HUDEP-2 (cell line): ENCODE measurements at regions not wholly inside any gene's neighbourhood (a gene's known extent, or its start where the extent isn't known, plus 50 kb on each side); places are given as distances from the start of the nearest gene placed in this dataset.

Experiments used
- DNase-seq, 76 experiments: peaks; one replicate each; lab custom pipeline; 2025; ENCODE audit not compliant: unreplicated experiment in 76 of 76; lab: John Stamatoyannopoulos, UW

- no peak for DNase-seq
Measured at GRCh38 chr20:48171626-48172356, 386.5 kb upstream of the SULF2 start.

- no peak for DNase-seq
Measured at GRCh38 chr20:48171071-48171470, 385.8 kb upstream of the SULF2 start.

GRCh38 chr20:48170625-48171024 lies 385.3 kb upstream of the SULF2 start:
- DNase-seq = no peak

- DNase-seq = no peak
Measured at GRCh38 chr20:48169650-48170225, 384.5 kb upstream of the SULF2 start.

DNA sequence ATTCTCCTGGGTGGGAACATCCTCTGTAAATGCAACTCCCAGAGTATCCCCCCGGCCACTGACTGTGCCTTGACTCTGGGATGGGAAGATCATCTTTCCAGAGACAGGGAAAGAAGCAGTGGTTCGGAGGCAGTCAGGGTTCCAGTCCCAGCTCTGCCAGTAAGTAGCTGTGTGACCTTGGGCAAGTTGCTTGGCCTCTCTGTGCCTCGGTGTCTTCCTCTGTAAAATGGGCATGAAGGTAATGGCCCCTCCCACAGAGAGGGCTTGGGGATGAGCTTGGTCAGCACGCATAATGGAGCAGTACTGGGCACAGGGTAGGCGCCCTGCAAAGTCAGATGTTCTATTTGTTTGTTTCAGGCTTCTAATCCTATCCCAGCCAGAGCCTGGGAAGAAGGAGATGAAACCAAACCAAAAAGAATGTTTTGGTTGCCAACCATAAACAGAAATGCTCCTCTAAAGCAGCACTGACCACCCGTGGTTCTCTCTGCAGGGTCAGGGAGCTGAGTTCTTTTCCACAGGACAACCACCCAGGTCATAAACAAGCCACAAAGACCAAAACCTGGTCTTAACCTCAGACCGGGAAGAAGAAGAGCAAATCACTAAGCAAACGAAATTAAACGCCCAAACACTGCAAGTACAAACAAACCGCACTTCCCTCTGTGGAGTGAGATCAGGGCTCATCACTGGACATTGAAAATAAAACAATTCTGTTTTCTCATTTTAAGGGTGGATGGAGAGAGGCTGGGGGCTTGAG lies 381.0 kb upstream of the SULF2 start:
- DNase-seq = no peak

- no peak for DNase-seq
Measured at GRCh38 chr20:48165401-48165685, 380.1 kb upstream of the SULF2 start.

GRCh38 chr20:48164566-48165400 lies 379.5 kb upstream of the SULF2 start:
- DNase-seq = no peak

DNA sequence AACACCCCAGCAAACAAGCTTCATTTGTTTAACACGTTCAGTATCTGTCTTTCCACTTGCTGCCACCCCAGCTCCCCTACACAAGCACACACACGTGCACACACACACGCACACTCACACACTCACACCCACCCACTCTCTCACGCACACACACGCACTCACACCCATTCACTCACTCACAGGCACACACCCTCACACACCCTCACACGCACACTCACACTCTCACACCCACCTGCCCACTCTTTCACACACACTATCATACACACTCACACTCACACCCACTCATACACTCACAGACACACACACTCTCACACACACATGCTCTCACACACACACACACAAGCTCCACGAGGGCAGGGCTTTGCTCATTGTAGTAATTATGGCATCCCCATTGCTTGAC lies 378.8 kb upstream of the SULF2 start:
- no peak for DNase-seq

- no peak for DNase-seq
Measured at GRCh38 chr20:48163505-48163904, 378.2 kb upstream of the SULF2 start.

- DNase-seq = no peak
Measured at GRCh38 chr20:48162621-48163020, 377.3 kb upstream of the SULF2 start.

- no peak for DNase-seq
Measured at GRCh38 chr20:48159145-48160008, 374.1 kb upstream of the SULF2 start.

GRCh38 chr20:48158014-48158413 lies 372.7 kb upstream of the SULF2 start:
- no peak for DNase-seq

DNA sequence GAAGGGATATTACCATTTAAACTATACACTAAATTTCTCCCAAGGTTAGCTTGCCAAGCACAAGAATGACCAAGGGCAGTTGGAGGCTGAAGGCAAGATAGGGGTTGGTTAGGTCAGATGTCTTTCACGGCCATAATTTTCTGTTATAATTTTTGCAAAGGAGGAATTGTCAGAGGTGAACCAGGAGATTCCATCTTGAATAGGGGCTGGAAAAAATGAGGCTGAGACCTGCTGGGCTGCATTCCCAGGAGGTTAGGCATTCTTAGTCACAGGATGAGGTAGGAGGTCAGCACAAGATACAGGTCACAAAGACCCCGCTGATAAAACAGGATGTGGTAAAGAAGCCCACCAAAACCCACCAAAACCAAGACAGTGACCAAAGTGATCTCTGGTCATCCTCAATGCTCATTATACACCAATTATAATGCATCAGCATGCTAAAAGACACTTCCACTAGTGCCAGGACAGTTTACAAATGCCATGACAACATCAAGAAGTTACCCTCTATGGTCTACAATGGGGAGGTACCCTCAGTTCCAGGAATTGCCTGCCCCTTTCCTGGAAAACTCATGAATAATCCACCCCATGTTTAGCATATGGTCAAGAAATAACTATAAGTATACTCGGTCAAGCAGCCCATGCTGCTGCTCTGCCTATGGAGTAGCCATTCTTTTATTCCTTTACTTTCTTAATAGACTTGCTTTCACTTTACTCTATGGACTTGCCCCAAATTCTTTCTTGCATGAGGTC lies 371.8 kb upstream of the SULF2 start:
- no peak for DNase-seq

DNA sequence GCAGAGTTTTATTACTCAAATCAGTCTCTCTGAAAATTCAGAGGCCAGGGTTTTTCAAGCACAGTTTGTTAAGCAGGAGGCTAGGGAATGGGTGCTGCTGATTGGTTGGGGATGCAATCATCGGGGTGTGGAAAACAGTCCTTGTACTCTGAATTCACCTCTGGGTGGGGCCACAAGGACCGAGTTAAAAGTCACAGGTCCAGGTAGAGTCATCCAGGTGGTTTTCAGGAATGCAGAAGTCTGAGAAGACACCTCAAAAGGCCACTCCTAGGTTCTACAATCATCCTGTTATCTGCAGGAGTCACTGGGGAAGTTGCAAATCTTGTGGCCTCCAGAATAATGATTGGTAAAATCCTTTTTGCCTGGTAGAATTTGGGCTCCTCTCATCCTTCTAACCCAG lies 371.2 kb upstream of the SULF2 start:
- DNase-seq = no peak

DNA sequence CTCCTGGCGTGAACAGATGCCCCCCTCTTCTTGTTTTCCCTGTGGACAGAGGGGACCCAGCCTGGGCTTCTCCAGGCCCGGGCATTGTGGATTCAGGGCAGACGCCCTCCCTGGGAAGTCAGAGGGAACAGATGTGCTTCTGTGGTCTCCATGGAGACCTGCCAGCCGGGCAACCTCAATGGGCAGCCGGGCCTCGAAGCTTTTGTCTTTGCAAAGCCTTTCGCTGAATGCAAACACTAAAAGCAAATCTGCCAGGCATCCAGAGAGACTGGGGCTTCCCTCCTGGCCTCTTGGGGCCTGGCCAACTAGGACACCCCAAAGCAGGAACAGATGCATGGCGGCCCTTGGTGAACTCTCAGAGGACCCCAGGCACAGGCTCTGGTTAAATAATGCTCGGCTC lies 370.0 kb upstream of the SULF2 start:
- DNase-seq = no peak

DNA sequence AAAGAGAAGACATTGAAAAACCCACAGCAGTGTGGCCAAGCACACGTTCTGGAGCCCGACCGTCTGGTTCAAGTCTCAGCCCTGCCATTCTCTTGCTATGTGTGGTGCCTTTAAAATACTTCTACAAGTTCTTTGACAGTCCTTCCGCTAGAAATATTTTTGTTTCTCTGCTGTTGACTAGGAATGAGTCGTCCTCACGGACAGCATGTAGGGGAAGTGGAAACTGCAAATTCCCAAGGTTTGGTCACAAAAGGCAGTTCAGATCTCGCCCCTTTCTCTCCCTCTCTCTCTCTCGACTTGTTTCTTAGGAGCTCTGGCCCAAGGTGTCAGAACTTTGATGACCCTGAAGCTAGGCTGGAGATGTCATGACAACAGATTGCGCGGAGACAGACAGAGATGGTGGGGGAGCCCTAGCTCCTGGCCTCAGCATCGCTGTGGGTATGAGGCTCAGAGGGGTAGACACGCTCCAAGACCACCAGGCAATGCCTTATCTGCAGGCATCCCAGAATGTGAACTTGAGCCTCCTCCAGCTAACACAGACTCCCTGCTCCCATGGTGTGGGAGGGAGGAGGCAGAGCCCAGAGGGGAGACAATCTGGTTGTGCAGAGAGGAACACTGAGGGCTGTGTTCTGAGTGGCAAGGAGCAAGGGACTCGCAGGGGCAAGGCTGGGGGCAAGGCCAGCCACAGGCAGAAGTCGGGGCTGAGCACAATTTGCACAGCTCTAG lies 368.9 kb upstream of the SULF2 start:
- no peak for DNase-seq

GRCh38 chr20:48153523-48153922 lies 368.2 kb upstream of the SULF2 start:
- no peak for DNase-seq

GRCh38 chr20:48153103-48153502 lies 367.8 kb upstream of the SULF2 start:
- no peak for DNase-seq

- no peak for DNase-seq
Measured at GRCh38 chr20:48150568-48150967, 365.3 kb upstream of the SULF2 start.
